Lung (tissue), 11 donors: ENCODE measurements at regions not wholly inside any gene's neighbourhood (a gene's known extent, or its start where the extent isn't known, plus 50 kb on each side); places are given as distances from the start of the nearest gene placed in this dataset.

ENCODE experiments used
- ATAC-seq: fragments of 200-7000 bp; cut with Tn5 transposase; one replicate; pipeline ENCODE4 v1.9.1; 2020; ENCODE audit warnings: moderate number of reproducible peaks; ENCODE audit not compliant: insufficient read depth, low FRiP score
- DNase-seq, 3 donors: peaks; one replicate each; pipeline ENCODE4 v3.0.0-alpha.2; 2013 to 2017
- H3K27ac ChIP-seq, 2 donors: one replicate each; pipeline ENCODE4 v1.5.1; 2013; ENCODE audit warnings: mild to moderate bottlenecking in 2 of 2, moderate library complexity in 2 of 2, control low read depth in 1 of 2, inconsistent platforms in 1 of 2, low read depth in 1 of 2, low read length in 1 of 2
- H3K27me3 ChIP-seq, 3 donors: one replicate each; pipeline ENCODE4 v1.5.1; 2013; ENCODE audit warnings: low read length in 2 of 3; ENCODE audit not compliant: control insufficient read depth in 3 of 3, insufficient read depth in 3 of 3
- H3K36me3 ChIP-seq, 4 donors: one replicate each; pipeline ENCODE4 v1.5.1; 2013; ENCODE audit warnings: low read length in 4 of 4, mild to moderate bottlenecking in 1 of 4, moderate library complexity in 1 of 4; ENCODE audit not compliant: control insufficient read depth in 4 of 4, insufficient read depth in 4 of 4
- H3K4me1 ChIP-seq, 5 donors: one replicate each; pipeline ENCODE4 v1.5.1; 2013; ENCODE audit warnings: low read length in 5 of 5, mild to moderate bottlenecking in 2 of 5, moderate library complexity in 1 of 5; ENCODE audit not compliant: control insufficient read depth in 5 of 5, insufficient read depth in 5 of 5
- H3K4me3 ChIP-seq: one replicate; pipeline ENCODE4 v1.5.1; 2013; ENCODE audit warnings: mild to moderate bottlenecking, control low read depth, moderate library complexity
- H3K9ac ChIP-seq, 2 donors: one replicate each; pipeline ENCODE4 v1.5.1; 2013; ENCODE audit warnings: low read length in 2 of 2, control low read depth in 1 of 2; ENCODE audit not compliant: insufficient read depth in 1 of 2
- H3K9me3 ChIP-seq, 4 donors: one replicate each; pipeline ENCODE4 v1.5.1; 2013; ENCODE audit warnings: low read length in 3 of 4, mild to moderate bottlenecking in 1 of 4, moderate library complexity in 1 of 4; ENCODE audit not compliant: control insufficient read depth in 4 of 4, insufficient read depth in 3 of 4
- WGBS, 2 donors: extraction: QIAGEN DNeasy Blood & Tissue Kit; methylation state at CpG; one replicate each; pipeline ENCODE4 v1.1.7; 2013; 5-methylcytosine and 5-hydroxymethylcytosine counted together
- TF ChIP-seq, protein P1 (sequence below): IDR thresholded peaks from 2 replicates; pipeline ENCODE4 v1.5.1; 2012; ENCODE audit warnings: mild to moderate bottlenecking; ENCODE audit errors: control extremely low read depth, extremely low read depth
- donor health status: control.
- donor health status: control.
- donor health status: Bipolar disorder and iron deficiency.
- donor health status: healthy.
- donor health status: DM: yes; HTN: yes; CAD: no.

DNA sequence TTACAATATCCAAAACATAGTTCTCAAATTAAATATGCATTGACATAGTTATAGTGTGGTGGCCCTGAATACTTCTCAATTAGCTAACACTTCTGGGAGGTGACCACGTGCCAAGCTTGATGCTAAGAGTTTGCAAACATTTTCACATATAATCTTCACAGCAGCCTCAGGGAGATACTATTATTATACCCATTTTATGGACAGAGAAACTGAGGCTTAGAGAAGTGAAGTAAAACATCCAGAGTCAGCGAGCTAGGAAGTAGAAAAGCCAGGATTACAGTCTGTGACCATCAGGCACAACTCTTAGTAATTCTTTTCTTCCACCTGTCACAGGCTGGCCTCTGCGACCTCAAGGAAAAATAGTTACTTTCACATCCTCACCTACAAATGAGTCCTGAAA is 102.2 kb upstream of the IRX6 start:
- no peak for DNase-seq
- Histone ChIP-seq H3K9ac (no peak overlapping the region), H3K36me3 (no peaks in the 10 kb centered on the region), H3K4me3 (no peak overlapping the region), H3K27me3 (peaks cover 0 to 6% (median 0%) of the 10 kb centered on the region in 3 donors), H3K9me3 (peaks cover 0 to 3% (median 0%) of the 10 kb centered on the region in 4 donors), H3K27ac (no peak overlapping the region), H3K4me1 (no peaks in the 10 kb centered on the region)
- TF ChIP-seq, protein P1, sequence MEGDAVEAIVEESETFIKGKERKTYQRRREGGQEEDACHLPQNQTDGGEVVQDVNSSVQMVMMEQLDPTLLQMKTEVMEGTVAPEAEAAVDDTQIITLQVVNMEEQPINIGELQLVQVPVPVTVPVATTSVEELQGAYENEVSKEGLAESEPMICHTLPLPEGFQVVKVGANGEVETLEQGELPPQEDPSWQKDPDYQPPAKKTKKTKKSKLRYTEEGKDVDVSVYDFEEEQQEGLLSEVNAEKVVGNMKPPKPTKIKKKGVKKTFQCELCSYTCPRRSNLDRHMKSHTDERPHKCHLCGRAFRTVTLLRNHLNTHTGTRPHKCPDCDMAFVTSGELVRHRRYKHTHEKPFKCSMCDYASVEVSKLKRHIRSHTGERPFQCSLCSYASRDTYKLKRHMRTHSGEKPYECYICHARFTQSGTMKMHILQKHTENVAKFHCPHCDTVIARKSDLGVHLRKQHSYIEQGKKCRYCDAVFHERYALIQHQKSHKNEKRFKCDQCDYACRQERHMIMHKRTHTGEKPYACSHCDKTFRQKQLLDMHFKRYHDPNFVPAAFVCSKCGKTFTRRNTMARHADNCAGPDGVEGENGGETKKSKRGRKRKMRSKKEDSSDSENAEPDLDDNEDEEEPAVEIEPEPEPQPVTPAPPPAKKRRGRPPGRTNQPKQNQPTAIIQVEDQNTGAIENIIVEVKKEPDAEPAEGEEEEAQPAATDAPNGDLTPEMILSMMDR, result no peak
- ATAC-seq, result no peak
- 77 to 82% methylated on average over 3 of the region's 3 CpGs for WGBS, 2 donors

- H3K9me3 ChIP-seq, result peaks cover 0 to 6% (median 0%) of the 10 kb centered on the region in 4 donors
- H3K27me3 ChIP-seq, result peaks cover 0 to 6% (median 0%) of the 10 kb centered on the region in 3 donors
- 64 to 66% methylated on average over 7 of the region's 7 CpGs for WGBS, 2 donors
- no peak for DNase-seq
- no peak for ATAC-seq
- H3K9ac ChIP-seq, result no peak overlapping the region
- no peaks in the 10 kb centered on the region for H3K36me3 ChIP-seq
- no peak overlapping the region for H3K4me3 ChIP-seq
- no peak overlapping the region for H3K27ac ChIP-seq
- H3K4me1 ChIP-seq, result no peaks in the 10 kb centered on the region
- TF ChIP-seq, protein P1, result no peak
Measured at GRCh38 chr16:55222486-55222885, 101.5 kb upstream of the IRX6 start.

DNA sequence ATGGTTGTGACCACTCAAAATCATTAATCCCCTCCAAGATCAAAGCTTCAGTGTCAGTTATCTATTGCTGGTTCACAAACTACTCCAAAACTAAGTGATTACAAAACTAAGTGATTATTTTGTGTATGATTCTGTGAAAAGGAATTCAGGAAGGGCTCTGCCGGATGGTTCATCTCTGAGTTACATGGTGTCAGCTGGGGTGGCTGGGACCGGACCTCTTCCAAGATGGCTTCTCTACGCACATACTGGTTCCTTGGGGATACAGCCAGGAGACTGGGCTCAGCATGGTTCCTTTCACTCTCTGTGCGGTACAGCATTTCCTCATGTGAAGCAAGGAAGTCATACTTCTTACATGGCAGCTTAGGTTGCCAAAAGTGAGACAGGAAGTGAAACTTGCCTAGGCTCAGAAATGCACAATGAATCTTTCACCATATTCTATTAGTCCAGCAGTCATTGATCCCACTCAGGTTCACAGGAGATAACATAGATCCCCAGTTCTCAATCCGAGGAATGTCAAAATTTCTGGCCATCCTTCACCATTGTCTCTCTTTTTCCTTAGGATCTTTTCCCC is 97.9 kb upstream of the IRX6 start:
- Histone ChIP-seq H3K9me3 (peaks cover 0 to 6% (median 0%) of the 10 kb centered on the region in 4 donors), H3K4me1 (no peaks in the 10 kb centered on the region), H3K36me3 (no peaks in the 10 kb centered on the region), H3K27ac (no peak overlapping the region), H3K4me3 (no peak overlapping the region), H3K27me3 (no peaks in the 10 kb centered on the region), H3K9ac (no peak overlapping the region)
- TF ChIP-seq, protein P1, result no peak
- DNase-seq (no peak), ATAC-seq (no peak)
- 68 to 79% methylated on average over 5 of the region's 5 CpGs for WGBS, 2 donors

DNA sequence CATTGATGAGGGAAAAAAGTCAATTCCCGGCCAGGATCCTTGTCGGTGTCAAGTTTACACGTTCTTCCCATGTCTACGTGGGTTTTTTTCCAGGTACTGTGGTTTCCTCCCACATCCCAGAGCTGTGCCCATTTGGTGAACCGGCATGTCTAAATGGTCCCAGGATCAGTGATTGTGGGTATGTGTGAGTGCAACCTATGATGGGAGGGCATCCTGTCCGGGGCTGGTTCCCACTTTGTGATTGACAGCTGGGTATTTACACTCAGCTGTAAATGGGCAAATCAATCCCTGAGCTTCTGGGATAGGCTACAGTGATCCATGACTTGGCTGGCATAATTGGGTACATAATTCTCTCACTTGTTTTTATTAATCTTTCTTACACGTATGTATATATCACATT is 91.2 kb upstream of the IRX6 start:
- no peak for ATAC-seq
- no peaks in the 10 kb centered on the region for H3K9me3 ChIP-seq
- H3K27me3 ChIP-seq, result no peaks in the 10 kb centered on the region
- no peak for DNase-seq
- no peak overlapping the region for H3K9ac ChIP-seq
- no peaks in the 10 kb centered on the region for H3K36me3 ChIP-seq
- H3K4me1 ChIP-seq, result no peaks in the 10 kb centered on the region
- no peak overlapping the region for H3K4me3 ChIP-seq
- 83 to 87% methylated on average over 7 of the region's 7 CpGs for WGBS, 2 donors
- no peak overlapping the region for H3K27ac ChIP-seq
- TF ChIP-seq, protein P1, result no peak
